Neural progenitor cell (in vitro differentiated cells): ENCODE measurements at regions not wholly inside any gene's neighbourhood (a gene's known extent, or its start where the extent isn't known, plus 50 kb on each side); places are given as distances from the start of the nearest gene placed in this dataset.
A peak's percentile ranks its signal among the peaks of the same experiment; 100 is the strongest.

ENCODE experiments used
- DNase-seq: peaks from one replicate; pipeline ENCODE4 v3.0.0-alpha.2; 2016; ENCODE audit warnings: low spot score
- H2AFZ ChIP-seq: fragments of 200-600 bp; sonication (generic); replicated peaks from 2 replicates; pipeline ENCODE4 v1.6.1; 2016; ENCODE audit warnings: antibody characterized with exemption
- H3F3A ChIP-seq: fragments of 200-600 bp; sonication (generic); 2 replicates; pipeline ENCODE4 v1.6.1; 2016; ENCODE audit warnings: antibody characterized with exemption, low read depth
- H3K27ac ChIP-seq: fragments of 200-600 bp; sonication (generic); 2 replicates; pipeline ENCODE4 v1.5.1; 2016; ENCODE audit warnings: mild to moderate bottlenecking
- H3K27me3 ChIP-seq: fragments of 200-600 bp; sonication (generic); 2 replicates; pipeline ENCODE4 v1.6.1; 2016; ENCODE audit warnings: mild to moderate bottlenecking, moderate library complexity
- H3K36me3 ChIP-seq: fragments of 200-600 bp; sonication (generic); 2 replicates; pipeline ENCODE4 v1.5.1; 2016
- H3K4me1 ChIP-seq: fragments of 200-600 bp; sonication (generic); 2 replicates; pipeline ENCODE4 v1.6.1; 2016; ENCODE audit warnings: mixed run types
- H3K4me2 ChIP-seq: fragments of 200-600 bp; sonication (generic); 2 replicates; pipeline ENCODE4 v1.6.1; 2016
- H3K4me3 ChIP-seq: fragments of 200-600 bp; sonication (generic); 2 replicates; pipeline ENCODE4 v1.5.1; 2016
- H3K79me2 ChIP-seq: fragments of 200-600 bp; sonication (generic); 2 replicates; pipeline ENCODE4 v1.6.1; 2016; ENCODE audit warnings: low read depth
- H3K9ac ChIP-seq: fragments of 200-600 bp; sonication (generic); 2 replicates; pipeline ENCODE4 v1.6.1; 2016
- H3K9me3 ChIP-seq: fragments of 200-600 bp; sonication (generic); 2 replicates; pipeline ENCODE4 v1.5.1; 2016; ENCODE audit warnings: low read depth
- H4K20me1 ChIP-seq: fragments of 200-600 bp; sonication (generic); 2 replicates; pipeline ENCODE4 v1.6.1; 2016; ENCODE audit warnings: low read depth
- H3K27ac Mint-ChIP-seq: 3 replicates; pipeline ENCODE4 v1.8.0; 2021; ENCODE audit warnings: mixed read lengths
- H3K27me3 Mint-ChIP-seq: 2 replicates; pipeline ENCODE4 v1.8.0; 2022; ENCODE audit warnings: low read depth, mild to moderate bottlenecking, inconsistent platforms, moderate library complexity, mixed read lengths; ENCODE audit not compliant: insufficient read depth
- H3K36me3 Mint-ChIP-seq: 3 replicates; pipeline ENCODE4 v1.8.0; 2021; ENCODE audit warnings: mixed read lengths
- H3K4me1 Mint-ChIP-seq: 3 replicates; pipeline ENCODE4 v1.8.0; 2021; ENCODE audit warnings: mixed read lengths
- H3K4me3 Mint-ChIP-seq: 3 replicates; pipeline ENCODE4 v1.8.0; 2021; ENCODE audit warnings: mild to moderate bottlenecking, moderate library complexity, mixed read lengths
- H3K9me3 Mint-ChIP-seq: 3 replicates; pipeline ENCODE4 v1.8.0; 2020; ENCODE audit warnings: mixed read lengths
- EZH2 ChIP-seq: fragments of 200-600 bp; sonication (generic); IDR thresholded peaks from 2 replicates; pipeline ENCODE4 v1.6.1; 2017; ENCODE audit warnings: antibody characterized with exemption, mild to moderate bottlenecking, moderate library complexity
- EZH2phosphoT487 ChIP-seq: fragments of 200-600 bp; sonication (generic); IDR thresholded peaks from 2 replicates; pipeline ENCODE4 v1.6.1; 2017; ENCODE audit warnings: antibody characterized with exemption
- TF ChIP-seq, protein P1 (sequence below): fragments of 200-600 bp; sonication (generic); IDR thresholded peaks from 2 replicates; pipeline ENCODE4 v1.5.1; 2017; ENCODE audit warnings: antibody characterized with exemption, mild to moderate bottlenecking

DNA sequence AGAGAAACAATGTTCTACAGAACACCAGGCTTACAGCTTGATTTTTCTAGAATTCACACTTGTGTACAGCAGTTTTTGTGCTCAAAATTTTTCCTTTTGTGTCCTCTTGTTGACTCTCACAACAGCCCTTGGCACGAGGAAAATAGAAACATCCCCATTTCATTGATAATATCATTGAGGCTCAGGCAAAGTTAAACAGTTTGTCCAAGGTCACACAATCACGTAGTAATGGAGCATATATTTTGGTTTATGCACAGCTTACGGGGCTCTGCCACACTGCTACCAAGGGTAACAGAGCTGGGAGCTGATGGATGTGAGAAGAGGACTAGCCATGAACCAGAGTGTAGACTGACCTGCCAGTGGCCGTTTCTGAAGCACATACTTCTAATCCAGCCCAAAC is 292.0 kb downstream of the FZD1 start:
- Mint-ChIP-seq H3K27me3 (peaks cover 9% of the 10 kb centered on the region), H3K36me3 (no peaks in the 10 kb centered on the region), H3K27ac (no peak overlapping the region), H3K9me3 (no peaks in the 10 kb centered on the region), H3K4me1 (peaks cover 26% of the 10 kb centered on the region), H3K4me3 (no peak overlapping the region)
- H3F3A ChIP-seq, result no peaks in the 10 kb centered on the region
- no peaks in the 10 kb centered on the region for H3K9me3 ChIP-seq
- TF ChIP-seq EZH2, result no peak
- TF ChIP-seq, protein P1, sequence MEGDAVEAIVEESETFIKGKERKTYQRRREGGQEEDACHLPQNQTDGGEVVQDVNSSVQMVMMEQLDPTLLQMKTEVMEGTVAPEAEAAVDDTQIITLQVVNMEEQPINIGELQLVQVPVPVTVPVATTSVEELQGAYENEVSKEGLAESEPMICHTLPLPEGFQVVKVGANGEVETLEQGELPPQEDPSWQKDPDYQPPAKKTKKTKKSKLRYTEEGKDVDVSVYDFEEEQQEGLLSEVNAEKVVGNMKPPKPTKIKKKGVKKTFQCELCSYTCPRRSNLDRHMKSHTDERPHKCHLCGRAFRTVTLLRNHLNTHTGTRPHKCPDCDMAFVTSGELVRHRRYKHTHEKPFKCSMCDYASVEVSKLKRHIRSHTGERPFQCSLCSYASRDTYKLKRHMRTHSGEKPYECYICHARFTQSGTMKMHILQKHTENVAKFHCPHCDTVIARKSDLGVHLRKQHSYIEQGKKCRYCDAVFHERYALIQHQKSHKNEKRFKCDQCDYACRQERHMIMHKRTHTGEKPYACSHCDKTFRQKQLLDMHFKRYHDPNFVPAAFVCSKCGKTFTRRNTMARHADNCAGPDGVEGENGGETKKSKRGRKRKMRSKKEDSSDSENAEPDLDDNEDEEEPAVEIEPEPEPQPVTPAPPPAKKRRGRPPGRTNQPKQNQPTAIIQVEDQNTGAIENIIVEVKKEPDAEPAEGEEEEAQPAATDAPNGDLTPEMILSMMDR, result no peak
- TF ChIP-seq EZH2phosphoT487, result no peak
- no peak overlapping the region for H3K9ac ChIP-seq
- no peak overlapping the region for H3K4me2 ChIP-seq
- peaks cover 7% of the 10 kb centered on the region for H3K4me1 ChIP-seq
- no peaks in the 10 kb centered on the region for H3K36me3 ChIP-seq
- no peak overlapping the region for H3K4me3 ChIP-seq
- no peaks in the 10 kb centered on the region for H4K20me1 ChIP-seq
- no peaks in the 10 kb centered on the region for H3K27me3 ChIP-seq
- DNase-seq, result no peak
- H3K79me2 ChIP-seq, result no peaks in the 10 kb centered on the region
- no peak overlapping the region for H2AFZ ChIP-seq
- no peak overlapping the region for H3K27ac ChIP-seq

DNA sequence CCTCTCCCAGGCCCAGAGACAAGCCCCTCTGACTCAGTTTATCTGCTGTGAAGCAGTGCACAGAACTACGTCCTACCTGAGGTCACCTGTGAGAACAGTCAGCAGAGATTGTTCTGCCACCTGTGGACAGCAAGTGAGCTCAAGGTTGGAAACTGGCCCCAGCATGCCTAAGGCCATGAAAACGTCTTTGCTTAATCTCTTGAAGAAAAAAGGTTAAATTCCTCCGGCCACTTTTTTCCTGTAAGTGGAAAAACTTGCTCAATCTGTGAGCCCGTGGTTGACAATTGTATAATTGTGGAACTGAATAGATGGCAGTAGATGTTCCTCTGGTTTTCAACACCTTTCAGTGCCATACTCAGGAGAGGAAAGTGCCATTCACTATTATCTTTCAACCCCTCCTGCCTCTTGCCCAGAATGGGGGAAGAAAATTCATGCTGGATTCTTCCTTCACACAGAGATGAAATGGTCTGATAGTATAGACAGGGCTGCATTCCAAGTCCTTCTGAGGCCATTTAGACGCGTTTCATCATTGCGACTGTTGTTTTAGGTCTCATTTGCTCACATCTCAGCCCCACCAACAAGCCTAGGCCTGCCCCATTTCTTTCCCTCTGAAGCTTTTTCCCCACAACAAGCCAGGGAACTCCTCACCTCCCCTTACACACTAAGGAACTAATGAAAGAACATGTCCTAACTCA is 292.9 kb downstream of the FZD1 start:
- no peak overlapping the region for H3K4me3 Mint-ChIP-seq
- Histone ChIP-seq H3K4me2 (no peak overlapping the region), H3K79me2 (no peaks in the 10 kb centered on the region), H3K36me3 (no peaks in the 10 kb centered on the region), H3K27me3 (no peaks in the 10 kb centered on the region), H3K9ac (no peak overlapping the region), H2AFZ (no peak overlapping the region), H3K4me3 (no peak overlapping the region), H3K27ac (no peak overlapping the region), H3F3A (no peaks in the 10 kb centered on the region), H3K4me1 (peaks cover 7% of the 10 kb centered on the region), H4K20me1 (no peaks in the 10 kb centered on the region), H3K9me3 (no peaks in the 10 kb centered on the region)
- no peak for DNase-seq
- no peak for TF ChIP-seq EZH2
- no peak for TF ChIP-seq EZH2phosphoT487
- no peaks in the 10 kb centered on the region for H3K9me3 Mint-ChIP-seq
- H3K27ac Mint-ChIP-seq, result no peak overlapping the region
- H3K4me1 Mint-ChIP-seq, result peaks cover 26% of the 10 kb centered on the region
- no peaks in the 10 kb centered on the region for H3K36me3 Mint-ChIP-seq
- H3K27me3 Mint-ChIP-seq, result peaks cover 9% of the 10 kb centered on the region

DNA sequence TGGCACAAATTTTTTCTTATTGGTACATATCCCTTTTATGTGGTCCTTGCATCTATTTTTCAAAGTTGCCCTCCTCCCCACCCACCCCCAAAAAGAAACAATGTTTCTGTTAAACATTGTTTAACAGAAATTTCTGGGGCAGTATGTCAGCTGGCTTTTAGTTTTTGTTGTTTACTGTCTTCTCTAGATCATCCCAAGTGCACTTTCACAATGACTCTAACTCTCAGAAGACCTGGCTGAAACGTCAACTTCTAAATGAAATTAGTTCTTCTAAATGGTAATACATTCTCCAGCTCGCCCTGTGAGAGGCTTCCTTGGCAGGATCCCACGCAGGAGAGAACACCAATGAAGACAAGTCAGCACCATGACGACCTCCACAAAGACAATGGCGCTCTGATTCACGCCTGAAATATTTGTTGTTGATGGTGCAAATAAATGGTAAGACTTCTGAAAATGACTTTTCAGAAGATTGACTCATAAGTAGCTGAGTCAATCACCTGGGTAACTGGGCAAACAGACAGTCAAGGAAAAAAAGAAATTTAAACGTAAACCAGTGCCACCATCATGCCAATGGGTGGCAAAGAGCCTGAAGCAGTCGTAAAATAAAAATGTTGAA is 293.7 kb downstream of the FZD1 start:
- H3K4me1 Mint-ChIP-seq, result peaks cover 26% of the 10 kb centered on the region
- H3K27ac Mint-ChIP-seq, result peak overlapping the region; percentile 11
- H3K9me3 Mint-ChIP-seq, result no peaks in the 10 kb centered on the region

More for the DNA sequence above, 293.7 kb downstream of the FZD1 start:
- Mint-ChIP-seq H3K27me3 (peaks cover 9% of the 10 kb centered on the region), H3K4me3 (no peak overlapping the region), H3K36me3 (no peaks in the 10 kb centered on the region)
- no peak overlapping the region for H3K9ac ChIP-seq
- DNase-seq, result no peak
- H3K79me2 ChIP-seq, result no peaks in the 10 kb centered on the region
- peaks cover 7% of the 10 kb centered on the region for H3K4me1 ChIP-seq
- H3K27ac ChIP-seq, result no peak overlapping the region
- H3F3A ChIP-seq, result no peaks in the 10 kb centered on the region
- no peak overlapping the region for H3K4me3 ChIP-seq
- no peaks in the 10 kb centered on the region for H3K36me3 ChIP-seq
- H3K4me2 ChIP-seq, result no peak overlapping the region
- H4K20me1 ChIP-seq, result no peaks in the 10 kb centered on the region
- H2AFZ ChIP-seq, result no peak overlapping the region
- H3K9me3 ChIP-seq, result no peaks in the 10 kb centered on the region
- TF ChIP-seq EZH2phosphoT487 (no peak), EZH2 (no peak)
- TF ChIP-seq, protein P1, result no peak
- H3K27me3 ChIP-seq, result no peaks in the 10 kb centered on the region
